ENCODE measurements at regions not wholly inside any gene's neighbourhood (a gene's known extent, or its start where the extent isn't known, plus 50 kb on each side); places are given as distances from the start of the nearest gene placed in this dataset.
"Not testable (repeated sequence)": the region's sequence is repeated elsewhere in the genome, so short reads cannot be mapped to it uniquely, and the experiment has no call there.

DNA sequence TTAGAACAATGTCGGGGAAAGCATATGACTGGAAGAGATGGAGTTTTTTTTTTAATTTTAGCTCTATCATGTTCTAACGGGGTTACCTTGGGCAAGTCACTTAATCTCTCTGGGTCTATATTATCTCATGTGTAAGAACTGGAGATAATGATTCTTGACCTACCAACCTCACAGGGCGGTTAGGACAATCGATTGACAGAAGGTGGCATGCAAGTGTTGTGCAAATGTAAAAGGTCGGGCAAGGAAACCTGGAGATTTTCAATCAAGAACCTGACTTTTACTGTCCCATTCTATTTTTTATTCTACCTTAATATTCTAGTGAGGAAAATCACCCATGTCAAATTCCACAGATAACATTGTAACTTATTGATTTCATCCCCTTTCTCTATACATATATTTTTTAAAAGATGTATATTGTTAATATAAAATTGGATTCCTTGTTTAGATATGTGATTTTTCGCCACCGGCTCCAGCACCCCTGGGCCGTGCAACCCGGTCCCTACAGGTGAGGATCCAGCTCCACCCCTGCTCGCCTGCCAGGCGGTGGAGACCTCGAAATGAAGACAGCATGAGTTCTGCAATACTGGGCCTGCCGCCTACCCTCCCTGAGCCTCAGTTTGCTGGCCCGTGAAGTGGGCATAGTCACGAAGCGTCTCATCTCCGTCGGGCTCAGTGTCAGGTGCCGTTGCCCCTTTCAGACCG is 497.6 kb upstream of the PHF14 start:
- no peaks in the 10 kb centered on the region for H3K36me3 ChIP-seq
- no peaks in the 10 kb centered on the region for H3K9me3 ChIP-seq
- no peak overlapping the region for H3K27ac ChIP-seq
- H3K4me1 ChIP-seq: no peaks in the 10 kb centered on the region
- DNase-seq (ENCODE audit: low spot score in 2 of 2): no peak
- no peak for TF ChIP-seq POLR2AphosphoS5 (IDR thresholded peaks at IDR 0.05)
- TF ChIP-seq, protein P1, sequence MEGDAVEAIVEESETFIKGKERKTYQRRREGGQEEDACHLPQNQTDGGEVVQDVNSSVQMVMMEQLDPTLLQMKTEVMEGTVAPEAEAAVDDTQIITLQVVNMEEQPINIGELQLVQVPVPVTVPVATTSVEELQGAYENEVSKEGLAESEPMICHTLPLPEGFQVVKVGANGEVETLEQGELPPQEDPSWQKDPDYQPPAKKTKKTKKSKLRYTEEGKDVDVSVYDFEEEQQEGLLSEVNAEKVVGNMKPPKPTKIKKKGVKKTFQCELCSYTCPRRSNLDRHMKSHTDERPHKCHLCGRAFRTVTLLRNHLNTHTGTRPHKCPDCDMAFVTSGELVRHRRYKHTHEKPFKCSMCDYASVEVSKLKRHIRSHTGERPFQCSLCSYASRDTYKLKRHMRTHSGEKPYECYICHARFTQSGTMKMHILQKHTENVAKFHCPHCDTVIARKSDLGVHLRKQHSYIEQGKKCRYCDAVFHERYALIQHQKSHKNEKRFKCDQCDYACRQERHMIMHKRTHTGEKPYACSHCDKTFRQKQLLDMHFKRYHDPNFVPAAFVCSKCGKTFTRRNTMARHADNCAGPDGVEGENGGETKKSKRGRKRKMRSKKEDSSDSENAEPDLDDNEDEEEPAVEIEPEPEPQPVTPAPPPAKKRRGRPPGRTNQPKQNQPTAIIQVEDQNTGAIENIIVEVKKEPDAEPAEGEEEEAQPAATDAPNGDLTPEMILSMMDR (IDR thresholded peaks at IDR 0.05): no peak
- no peak for TF ChIP-seq POLR2A (IDR thresholded peaks at IDR 0.05)
- no peaks in the 10 kb centered on the region for H3K27me3 ChIP-seq
- H3K4me3 ChIP-seq: no peak overlapping the region
- intact Hi-C loops (cut with DNase I; ENCODE audit: low total_unique reads): no loop called here

DNA sequence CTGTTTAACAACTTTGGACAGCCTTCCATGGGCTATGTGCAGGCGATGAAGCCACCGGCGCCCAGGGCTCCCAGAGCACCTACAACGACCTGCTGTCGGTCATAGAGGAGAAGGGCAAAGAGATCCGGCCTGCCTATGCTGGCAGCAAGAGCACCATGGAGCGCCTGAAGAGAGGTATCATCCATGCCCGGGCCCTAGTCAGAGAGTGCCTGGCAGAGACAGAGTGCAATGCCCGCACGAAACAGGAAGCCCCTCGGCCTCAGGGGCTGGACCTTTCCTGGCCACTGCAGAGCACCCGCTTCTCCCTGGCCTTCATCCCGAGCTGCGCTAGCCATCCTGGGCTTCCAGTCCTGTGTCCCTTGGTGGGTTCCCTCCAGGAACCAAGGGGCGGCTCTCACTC is 497.0 kb upstream of the PHF14 start:
- intact Hi-C loops (cut with DNase I; ENCODE audit: low total_unique reads): no loop called here
- Histone ChIP-seq H3K27me3 (no peaks in the 10 kb centered on the region), H3K36me3 (no peaks in the 10 kb centered on the region), H3K27ac (no peak overlapping the region), H3K9me3 (no peaks in the 10 kb centered on the region), H3K4me1 (no peaks in the 10 kb centered on the region), H3K4me3 (no peak overlapping the region)
- DNase-seq (ENCODE audit: low spot score in 2 of 2): no peak
- TF ChIP-seq POLR2A (IDR thresholded peaks at IDR 0.05) (no peak), POLR2AphosphoS5 (IDR thresholded peaks at IDR 0.05) (no peak)
- TF ChIP-seq, protein P1 (IDR thresholded peaks at IDR 0.05): no peak

DNA sequence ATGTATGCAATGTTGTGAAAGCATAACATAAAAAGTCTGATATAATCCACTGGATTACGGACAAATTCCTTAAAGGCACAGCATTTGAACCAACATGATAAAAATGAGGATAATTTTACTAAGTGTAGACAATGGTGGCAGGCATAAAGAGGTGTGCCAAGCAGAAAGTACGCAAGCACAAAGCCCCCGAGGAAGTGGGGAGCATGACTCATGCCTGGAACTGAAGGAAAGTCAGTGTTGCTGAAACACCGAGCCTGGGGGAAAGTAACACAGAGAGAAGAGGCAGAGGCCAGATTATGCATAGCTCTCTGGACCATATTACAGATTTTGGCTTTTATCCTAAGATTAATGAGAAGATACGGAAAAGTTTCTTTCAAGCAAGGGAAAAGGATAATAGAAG is 490.0 kb upstream of the PHF14 start:
- intact Hi-C loops (cut with DNase I; ENCODE audit: low total_unique reads): no loop called here
- H3K36me3 ChIP-seq: no peaks in the 10 kb centered on the region
- H3K4me1 ChIP-seq: no peaks in the 10 kb centered on the region
- H3K4me3 ChIP-seq: no peak overlapping the region
- H3K27me3 ChIP-seq: no peaks in the 10 kb centered on the region
- DNase-seq (ENCODE audit: low spot score in 2 of 2): no peak
- no peak overlapping the region for H3K27ac ChIP-seq
- TF ChIP-seq POLR2AphosphoS5 (IDR thresholded peaks at IDR 0.05): no peak
- no peak for TF ChIP-seq POLR2A (IDR thresholded peaks at IDR 0.05)
- TF ChIP-seq, protein P1 (IDR thresholded peaks at IDR 0.05): no peak
- H3K9me3 ChIP-seq: no peaks in the 10 kb centered on the region

DNA sequence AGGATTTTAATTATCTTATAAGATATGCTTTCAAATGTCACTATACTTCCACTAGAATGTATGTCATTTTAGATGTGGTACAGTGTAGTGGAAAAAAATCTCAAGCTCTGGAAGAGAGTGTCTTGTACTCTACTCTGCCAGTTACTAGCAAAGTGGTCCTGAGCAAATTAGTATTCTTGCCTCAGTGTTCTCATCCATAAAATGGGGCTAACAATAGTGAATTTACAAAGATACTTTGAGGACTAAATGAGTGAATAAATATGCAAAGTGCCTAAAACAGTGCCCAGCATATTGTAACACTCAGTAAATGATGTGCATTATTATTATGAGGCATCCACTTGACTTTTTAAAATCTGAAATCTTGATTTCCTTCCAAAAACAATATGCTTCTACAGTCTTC is 488.9 kb upstream of the PHF14 start:
- TF ChIP-seq POLR2AphosphoS5 (IDR thresholded peaks at IDR 0.05): no peak
- no peak for TF ChIP-seq POLR2A (IDR thresholded peaks at IDR 0.05)
- TF ChIP-seq, protein P1 (IDR thresholded peaks at IDR 0.05): no peak
- H3K4me1 ChIP-seq: no peaks in the 10 kb centered on the region
- no peaks in the 10 kb centered on the region for H3K36me3 ChIP-seq
- H3K9me3 ChIP-seq: no peaks in the 10 kb centered on the region
- H3K27ac ChIP-seq: no peak overlapping the region
- intact Hi-C loops (cut with DNase I; ENCODE audit: low total_unique reads): no loop called here
- no peak overlapping the region for H3K4me3 ChIP-seq
- DNase-seq (ENCODE audit: low spot score in 2 of 2): no peak
- H3K27me3 ChIP-seq: no peaks in the 10 kb centered on the region

DNA sequence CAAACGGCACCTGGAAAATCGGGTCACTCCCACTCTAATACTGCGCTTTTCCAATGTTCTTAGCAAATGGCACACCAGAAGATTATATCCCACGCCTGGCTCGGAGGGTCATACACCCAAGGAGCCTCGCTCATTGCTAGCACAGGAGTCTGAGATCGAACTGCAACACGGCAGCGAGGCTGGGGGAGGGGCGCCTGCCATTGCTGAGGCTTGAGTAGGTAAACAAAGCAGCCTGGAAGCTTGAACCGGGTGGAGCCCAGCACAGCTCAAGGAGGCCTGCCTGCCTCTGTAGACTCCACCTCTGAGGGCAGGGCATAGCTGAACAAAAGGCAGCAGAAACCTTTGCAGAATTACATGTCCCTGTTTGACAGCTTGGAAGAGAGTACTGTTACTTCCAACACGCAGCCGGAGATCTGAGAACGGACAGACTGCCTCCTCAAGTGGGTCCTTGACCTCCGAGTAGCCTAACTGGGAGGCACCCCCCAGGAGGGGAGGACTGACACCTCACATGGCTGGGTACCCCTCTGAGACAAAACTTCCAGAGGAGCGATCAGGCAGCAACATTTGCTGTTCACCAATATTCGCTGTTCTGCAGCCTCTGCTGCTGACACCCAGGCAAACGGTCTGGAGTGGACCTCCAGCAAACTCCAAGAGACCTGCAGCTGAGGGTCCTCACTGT is 472.3 kb upstream of the PHF14 start:
- intact Hi-C loops (cut with DNase I; ENCODE audit: low total_unique reads); DNase-seq (ENCODE audit: low spot score in 2 of 2); H3K36me3 ChIP-seq; H3K27me3 ChIP-seq; H3K27ac ChIP-seq; H3K4me3 ChIP-seq; H3K4me1 ChIP-seq: not testable (repeated sequence)
- H3K9me3 ChIP-seq: peaks cover 3 to 14% of the 10 kb centered on the region in 2 donors
